PFSK-1 (cell line): ENCODE measurements at regions not wholly inside any gene's neighbourhood (a gene's known extent, or its start where the extent isn't known, plus 50 kb on each side); places are given as distances from the start of the nearest gene placed in this dataset.

Experiments
- FOXP2 ChIP-seq: optimal IDR thresholded peaks from 2 replicates; pipeline ENCODE3; 2011; ENCODE audit warnings: borderline replicate concordance, control low read depth, inconsistent platforms; ENCODE audit not compliant: insufficient read depth; ENCODE audit errors: extremely low read length, extremely low read depth
- POLR2AphosphoS5 ChIP-seq: IDR thresholded peaks from 2 replicates; pipeline ENCODE4 v1.6.1; 2012; ENCODE audit warnings: low read depth, mild to moderate bottlenecking, control low read depth, low read length, moderate library complexity
- REST ChIP-seq, 2 experiments: IDR thresholded peaks; 2 replicates each; pipeline versions ENCODE4 v1.6.1 to v1.8.0; 2011 to 2012; ENCODE audit warnings: low read depth in 2 of 2, low read length in 2 of 2, control low read depth in 1 of 2, inconsistent platforms in 1 of 2, mild to moderate bottlenecking in 1 of 2, moderate library complexity in 1 of 2; ENCODE audit not compliant: insufficient read depth in 1 of 2
- SIN3A ChIP-seq: IDR thresholded peaks from 2 replicates; pipeline ENCODE4 v1.6.1; 2012; ENCODE audit warnings: mild to moderate bottlenecking, low read length, moderate library complexity, borderline replicate concordance; ENCODE audit not compliant: insufficient read depth
- TAF1 ChIP-seq: IDR thresholded peaks from 2 replicates; pipeline ENCODE4 v1.6.1; 2012; ENCODE audit warnings: low read length, control low read depth, borderline replicate concordance; ENCODE audit not compliant: insufficient read depth

DNA sequence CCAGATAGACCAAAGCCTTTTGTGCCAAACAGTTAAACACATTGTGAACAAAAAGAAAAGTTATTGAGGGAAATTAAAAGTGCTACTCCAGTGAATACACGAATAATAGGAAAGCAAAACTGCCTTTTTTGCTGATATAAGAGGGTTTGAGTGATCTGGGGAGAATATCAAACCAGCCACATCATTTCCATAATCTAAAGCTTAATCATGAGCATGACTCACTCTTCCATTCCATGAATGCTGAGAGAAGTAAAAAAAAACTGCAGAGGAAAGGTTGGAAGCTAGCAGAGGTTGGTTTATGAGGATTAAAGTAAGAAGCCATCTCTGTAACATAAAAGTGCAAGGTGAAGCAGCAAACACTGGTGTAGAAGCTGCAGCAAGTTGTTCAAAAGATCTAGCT, 350.6 kb upstream of the NCAM2 start:
- TF ChIP-seq REST (IDR thresholded peaks at IDR 0.05; ENCODE audit: insufficient read depth in 1 of 2, low read depth in 2 of 2, low read length in 2 of 2) (no peak), SIN3A (no peak), POLR2AphosphoS5 (no peak), FOXP2 (no peak), TAF1 (no peak)

- TF ChIP-seq FOXP2: no peak
- TF ChIP-seq POLR2AphosphoS5: no peak
- TF ChIP-seq TAF1: no peak
- no peak for TF ChIP-seq SIN3A
- TF ChIP-seq REST (IDR thresholded peaks at IDR 0.05; ENCODE audit: insufficient read depth in 1 of 2, low read depth in 2 of 2, low read length in 2 of 2): no peak
These were observed 349.0 kb upstream of the NCAM2 start for GRCh38 chr21:20649231-20649630.

DNA sequence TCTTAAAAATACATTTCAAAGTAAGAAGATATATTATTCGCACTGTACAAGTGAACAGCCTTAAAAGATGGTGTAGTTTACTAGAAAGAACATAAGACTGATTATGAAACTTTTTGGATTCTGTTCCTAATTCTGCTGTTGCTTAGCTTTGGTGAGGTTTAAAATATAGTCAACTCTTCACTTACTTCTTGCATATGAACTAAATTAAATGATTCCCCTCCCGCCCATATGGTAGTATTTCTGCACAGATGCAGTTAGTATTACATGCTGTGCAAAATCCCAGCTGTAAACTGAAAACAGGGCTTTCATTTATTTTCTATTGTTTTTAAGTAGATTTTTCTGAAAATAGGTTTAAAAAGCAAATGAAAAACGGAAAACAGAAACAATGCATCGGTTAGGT, 345.4 kb upstream of the NCAM2 start:
- TF ChIP-seq FOXP2: no peak
- no peak for TF ChIP-seq SIN3A
- no peak for TF ChIP-seq POLR2AphosphoS5
- no peak for TF ChIP-seq TAF1
- no peak for TF ChIP-seq REST (IDR thresholded peaks at IDR 0.05; ENCODE audit: insufficient read depth in 1 of 2, low read depth in 2 of 2, low read length in 2 of 2)

DNA sequence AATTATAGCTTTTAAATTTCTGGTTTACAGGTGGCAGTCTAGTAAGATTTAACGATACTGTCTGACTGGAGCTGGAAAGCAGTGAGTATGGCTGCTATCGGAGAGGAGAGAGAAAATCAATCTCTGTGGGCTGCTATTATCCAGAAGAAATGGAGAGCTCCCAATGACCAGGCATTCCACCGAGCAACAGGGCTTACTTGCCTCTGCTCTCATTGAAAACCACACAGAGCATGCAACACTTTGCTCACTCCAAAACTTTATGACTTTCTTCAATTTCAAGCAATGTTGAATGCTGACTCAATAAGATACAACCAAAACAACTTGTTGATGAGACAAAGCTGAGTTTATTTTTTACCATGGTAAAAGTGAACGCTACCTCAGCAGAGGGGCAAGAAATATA, 337.0 kb upstream of the NCAM2 start:
- no peak for TF ChIP-seq POLR2AphosphoS5
- TF ChIP-seq FOXP2: no peak
- TF ChIP-seq REST (IDR thresholded peaks at IDR 0.05; ENCODE audit: insufficient read depth in 1 of 2, low read depth in 2 of 2, low read length in 2 of 2): no peak
- no peak for TF ChIP-seq SIN3A
- TF ChIP-seq TAF1: no peak

DNA sequence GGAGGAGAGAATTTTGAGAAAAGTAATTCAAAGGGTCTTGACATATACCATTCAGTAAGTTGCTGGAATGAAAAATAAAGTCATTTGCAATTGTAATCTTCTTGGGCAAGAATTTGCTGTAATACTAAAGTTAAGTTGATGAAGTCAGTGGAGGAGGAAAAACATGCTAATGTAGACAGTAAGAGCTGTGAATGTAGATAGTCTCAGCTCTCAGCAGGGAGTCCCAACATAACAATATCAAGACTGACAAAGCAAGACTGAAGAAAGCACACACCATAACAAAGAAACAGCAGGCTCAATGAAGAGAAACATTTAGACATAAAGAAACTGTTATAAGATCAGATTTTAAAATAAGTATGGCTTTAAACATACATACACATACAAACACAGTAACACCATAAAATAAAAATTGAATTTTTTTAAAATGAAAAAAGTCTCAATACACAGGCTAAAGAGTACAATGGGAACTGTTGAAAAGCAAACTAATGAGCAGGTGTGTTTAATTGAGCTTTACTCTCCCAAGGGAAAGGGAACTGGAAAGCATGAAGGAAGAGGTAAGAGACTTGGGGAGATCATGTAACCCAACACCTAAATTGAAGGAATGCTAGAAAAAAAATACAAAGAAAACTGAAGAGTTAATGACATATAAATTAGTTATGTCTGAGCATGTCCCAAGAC, 336.3 kb upstream of the NCAM2 start:
- TF ChIP-seq POLR2AphosphoS5 (no peak), TAF1 (no peak), FOXP2 (no peak), REST (IDR thresholded peaks at IDR 0.05; ENCODE audit: insufficient read depth in 1 of 2, low read depth in 2 of 2, low read length in 2 of 2) (no peak), SIN3A (no peak)
